Omental fat pad (tissue), 3 donors: ENCODE measurements at regions not wholly inside any gene's neighbourhood (a gene's known extent, or its start where the extent isn't known, plus 50 kb on each side); places are given as distances from the start of the nearest gene placed in this dataset.

ENCODE experiments used
- ATAC-seq: fragments of 150-250 bp; one replicate; pipeline ENCODE4 v1.9.1; 2016; ENCODE audit warnings: mild to moderate bottlenecking, moderate library complexity; ENCODE audit not compliant: low FRiP score
- DNase-seq: peaks from one replicate; pipeline ENCODE4 v3.0.0-alpha.2; 2019; ENCODE audit warnings: low spot score
- TF ChIP-seq, protein P1 (sequence below), 3 donors: fragments of 450-650 bp; IDR thresholded peaks; one replicate each; pipeline ENCODE4 v1.5.1; 2016 to 2017; ENCODE audit warnings: antibody characterized with exemption in 3 of 3, mild to moderate bottlenecking in 3 of 3, moderate library complexity in 2 of 3

DNA sequence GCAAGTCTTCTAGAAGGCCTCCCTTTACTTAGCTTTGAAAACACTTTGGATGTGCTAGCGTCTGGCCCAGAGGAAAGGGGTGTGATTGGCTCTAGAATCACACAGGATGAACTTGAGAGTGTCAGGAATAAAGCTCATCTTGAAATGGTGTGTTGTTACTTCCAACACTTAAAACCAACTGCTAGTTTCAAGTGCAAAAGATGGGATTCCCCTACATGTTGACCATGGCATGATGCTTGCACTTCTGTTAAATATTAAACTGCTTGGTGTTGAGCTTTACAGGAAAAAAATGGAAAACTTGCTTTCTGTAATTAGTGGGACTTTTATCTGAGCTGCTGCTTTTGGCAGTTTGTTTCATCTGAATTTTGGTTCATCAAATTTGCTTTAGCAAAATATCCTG lies 261.1 kb downstream of the MED10 start:
- ATAC-seq (no peak), DNase-seq (no peak)
- TF ChIP-seq, protein P1, sequence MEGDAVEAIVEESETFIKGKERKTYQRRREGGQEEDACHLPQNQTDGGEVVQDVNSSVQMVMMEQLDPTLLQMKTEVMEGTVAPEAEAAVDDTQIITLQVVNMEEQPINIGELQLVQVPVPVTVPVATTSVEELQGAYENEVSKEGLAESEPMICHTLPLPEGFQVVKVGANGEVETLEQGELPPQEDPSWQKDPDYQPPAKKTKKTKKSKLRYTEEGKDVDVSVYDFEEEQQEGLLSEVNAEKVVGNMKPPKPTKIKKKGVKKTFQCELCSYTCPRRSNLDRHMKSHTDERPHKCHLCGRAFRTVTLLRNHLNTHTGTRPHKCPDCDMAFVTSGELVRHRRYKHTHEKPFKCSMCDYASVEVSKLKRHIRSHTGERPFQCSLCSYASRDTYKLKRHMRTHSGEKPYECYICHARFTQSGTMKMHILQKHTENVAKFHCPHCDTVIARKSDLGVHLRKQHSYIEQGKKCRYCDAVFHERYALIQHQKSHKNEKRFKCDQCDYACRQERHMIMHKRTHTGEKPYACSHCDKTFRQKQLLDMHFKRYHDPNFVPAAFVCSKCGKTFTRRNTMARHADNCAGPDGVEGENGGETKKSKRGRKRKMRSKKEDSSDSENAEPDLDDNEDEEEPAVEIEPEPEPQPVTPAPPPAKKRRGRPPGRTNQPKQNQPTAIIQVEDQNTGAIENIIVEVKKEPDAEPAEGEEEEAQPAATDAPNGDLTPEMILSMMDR (IDR thresholded peaks at IDR 0.05): no peak

DNA sequence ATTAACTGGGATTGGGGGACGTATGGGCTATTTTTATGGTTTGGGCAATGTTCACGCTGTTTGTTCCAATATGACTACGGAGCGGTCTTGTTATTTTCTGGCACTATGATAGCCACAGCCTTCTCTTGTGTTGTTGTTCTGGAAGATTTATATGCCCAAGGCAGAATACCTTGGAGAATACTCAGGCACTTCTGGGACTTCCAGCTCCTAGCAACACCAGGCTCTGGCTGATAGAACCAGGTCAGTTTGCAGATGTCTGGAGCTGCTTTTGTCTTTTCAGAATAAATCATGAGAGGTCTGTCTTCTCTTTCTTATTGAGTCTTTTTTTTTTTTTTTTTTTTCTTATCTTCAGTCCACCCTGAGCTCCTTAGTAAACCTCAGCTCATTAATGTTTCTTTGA lies 262.5 kb downstream of the MED10 start:
- TF ChIP-seq, protein P1 (IDR thresholded peaks at IDR 0.05): no peak
- DNase-seq: no peak
- ATAC-seq: no peak

DNA sequence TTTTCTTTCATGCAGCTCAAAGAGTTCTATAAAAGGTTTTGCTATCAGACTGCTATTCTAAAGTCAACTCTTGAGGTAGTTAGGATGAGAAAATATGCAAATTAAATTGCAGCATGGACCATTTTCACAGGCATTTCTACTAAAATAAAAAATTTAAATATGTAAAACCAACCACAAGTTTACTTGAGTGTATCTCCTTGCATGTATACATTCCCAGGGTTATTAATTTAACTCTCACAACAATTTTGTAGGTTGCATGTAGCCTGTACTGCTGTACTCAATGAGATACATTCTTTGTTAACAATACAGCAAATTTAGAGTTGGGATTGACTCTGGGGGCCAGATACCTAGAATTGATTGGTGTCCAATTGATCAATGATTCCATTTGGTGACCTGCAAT lies 265.8 kb downstream of the MED10 start:
- TF ChIP-seq, protein P1 (IDR thresholded peaks at IDR 0.05): no peak
- DNase-seq (no peak), ATAC-seq (no peak)

DNA sequence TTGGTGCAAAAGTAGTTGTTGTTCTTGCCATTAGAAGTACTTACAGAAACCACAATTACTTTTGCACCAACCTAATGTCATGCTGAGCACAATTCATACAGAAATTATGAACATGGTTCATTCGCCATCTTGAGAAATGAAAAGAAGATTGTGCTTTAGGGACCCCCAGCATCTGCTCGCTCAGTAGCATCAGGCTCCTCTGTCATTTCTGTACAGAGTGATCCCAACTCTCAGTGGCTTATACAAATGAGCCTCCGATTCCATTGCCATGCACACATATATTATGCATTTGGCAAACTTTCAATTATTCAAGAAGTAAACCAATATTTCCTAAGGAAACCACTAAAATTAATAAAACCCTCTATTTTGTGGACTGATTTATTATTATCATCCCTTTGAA lies 266.2 kb downstream of the MED10 start:
- DNase-seq: no peak
- ATAC-seq: no peak
- TF ChIP-seq, protein P1 (IDR thresholded peaks at IDR 0.05): no peak

DNA sequence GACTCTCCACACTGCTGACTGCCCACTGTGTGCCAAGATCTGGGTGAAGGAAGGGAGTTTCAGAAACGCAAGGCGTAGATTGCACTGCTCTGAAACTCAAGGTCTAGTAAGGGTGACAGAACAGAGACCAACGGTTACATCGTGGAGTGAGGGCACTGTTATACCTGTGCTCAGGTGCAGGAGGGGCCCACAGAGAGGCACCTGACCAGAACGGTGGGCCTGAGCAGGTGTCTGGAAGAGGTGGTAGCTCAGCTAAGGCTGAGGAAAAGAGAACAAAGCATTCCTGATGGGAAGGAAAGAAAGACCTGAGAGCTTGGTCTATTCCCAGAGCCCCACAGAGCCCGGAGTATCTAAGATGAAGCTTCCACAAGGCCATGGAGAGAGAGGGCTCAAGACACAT lies 267.2 kb downstream of the MED10 start:
- DNase-seq (no peak), ATAC-seq (no peak)
- TF ChIP-seq, protein P1 (IDR thresholded peaks at IDR 0.05): no peak

DNA sequence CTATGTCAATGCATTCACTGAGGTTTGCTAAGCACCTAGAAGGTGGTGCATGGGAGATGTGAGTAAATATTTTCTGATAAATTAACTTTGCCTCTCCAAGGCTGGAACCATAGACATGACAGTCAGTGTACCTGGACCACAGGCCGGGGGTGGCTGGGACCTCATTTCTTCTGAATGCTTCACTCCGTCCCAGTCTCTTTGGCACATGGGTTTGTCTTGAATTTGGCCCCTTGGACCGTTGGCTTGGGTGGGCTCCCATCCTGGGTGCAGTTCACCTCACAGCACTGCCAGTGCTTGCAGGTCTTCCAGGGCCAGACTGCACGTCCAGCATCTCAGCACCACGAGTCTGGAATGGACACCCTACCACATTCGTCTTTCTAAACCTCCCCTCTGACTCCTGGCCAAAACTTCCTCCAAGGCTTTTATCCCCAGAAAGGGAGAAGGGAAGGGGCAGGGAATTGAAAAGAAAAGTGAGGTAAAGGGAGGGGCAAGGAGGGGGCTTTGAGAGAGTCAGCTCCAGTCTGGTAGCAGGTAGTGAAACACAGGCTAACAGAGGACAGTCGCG lies 267.8 kb downstream of the MED10 start:
- TF ChIP-seq, protein P1 (IDR thresholded peaks at IDR 0.05): no peak
- ATAC-seq: no peak
- no peak for DNase-seq

DNA sequence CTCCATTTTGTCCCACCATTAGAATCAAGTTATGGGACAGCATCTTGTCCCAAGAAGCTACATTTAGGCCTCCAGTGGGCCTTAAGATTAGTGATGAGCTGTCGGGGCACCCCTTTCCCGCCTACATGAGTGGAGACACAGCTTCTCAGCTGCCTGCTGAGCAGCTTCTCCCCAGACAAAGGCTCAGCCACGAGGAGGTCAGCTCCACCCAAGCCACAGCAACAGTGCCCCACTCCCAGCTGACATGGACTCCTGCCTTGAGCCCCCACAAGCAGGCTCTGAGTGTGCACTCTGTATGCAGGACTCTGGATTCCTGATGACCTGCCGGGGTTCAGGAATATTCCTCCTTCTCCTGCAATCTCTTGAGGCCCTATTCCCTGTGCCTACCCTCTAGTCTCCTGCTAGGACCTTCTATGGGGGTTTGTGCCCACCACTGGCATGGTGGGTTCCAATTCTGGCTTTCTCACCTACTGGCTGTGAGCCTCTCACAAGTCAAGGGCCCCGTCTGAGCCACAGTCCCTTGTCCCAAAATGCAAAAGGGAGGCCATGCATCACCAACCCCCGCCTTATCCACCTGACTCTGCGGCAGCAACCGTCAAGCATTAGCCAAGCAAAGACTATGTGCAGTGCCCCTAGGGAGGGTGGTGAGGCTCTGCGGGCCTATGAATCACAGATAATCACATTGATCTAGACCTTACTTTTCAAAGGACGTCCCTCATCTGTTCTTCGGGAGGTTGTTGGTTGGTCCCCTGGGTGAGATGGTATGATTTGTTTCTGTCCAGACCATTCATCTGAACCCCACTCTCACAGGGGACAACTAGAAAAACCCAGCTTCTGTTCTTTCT lies 269.1 kb downstream of the MED10 start:
- no peak for DNase-seq
- TF ChIP-seq, protein P1 (IDR thresholded peaks at IDR 0.05): no peak
- no peak for ATAC-seq
